ENCODE measurements at regions not wholly inside any gene's neighbourhood (a gene's known extent, or its start where the extent isn't known, plus 50 kb on each side); places are given as distances from the start of the nearest gene placed in this dataset.

GRCh38 chr2:22996911-22997310 lies 388.1 kb upstream of the KLHL29 start:
- TF ChIP-seq CTCF (conservative IDR thresholded peaks at IDR 0.05; ENCODE audit: low read depth, low read length): no peak
- no peak for TF ChIP-seq POLR2A (IDR thresholded peaks at IDR 0.05; ENCODE audit: low read depth, low read length)
- no peak for TF ChIP-seq ELK1 (IDR thresholded peaks at IDR 0.05; ENCODE audit: borderline replicate concordance, low read depth, low read length)
- no peak for TF ChIP-seq CHD1 (IDR thresholded peaks at IDR 0.05; ENCODE audit: low read depth, low read length)
- no peak for TF ChIP-seq CEBPB (IDR thresholded peaks at IDR 0.05; ENCODE audit: low read depth, low read length)
- no peak for TF ChIP-seq MAFK (IDR thresholded peaks at IDR 0.05; ENCODE audit: low read depth, low read length)
- TF ChIP-seq BHLHE40 (IDR thresholded peaks at IDR 0.05; ENCODE audit: low read depth, low read length): no peak
- TF ChIP-seq MAZ (IDR thresholded peaks at IDR 0.05; ENCODE audit: borderline replicate concordance, low read depth, low read length): no peak
- TF ChIP-seq USF2 (IDR thresholded peaks at IDR 0.05; ENCODE audit: low read depth, low read length): no peak

Measured in IMR-90 (cell line).